ENCODE measurements at regions not wholly inside any gene's neighbourhood (a gene's known extent, or its start where the extent isn't known, plus 50 kb on each side); places are given as distances from the start of the nearest gene placed in this dataset.
A peak's percentile ranks its signal among the peaks of the same experiment; 100 is the strongest.
"Not testable (repeated sequence)": the region's sequence is repeated elsewhere in the genome, so short reads cannot be mapped to it uniquely, and the experiment has no call there.

DNA sequence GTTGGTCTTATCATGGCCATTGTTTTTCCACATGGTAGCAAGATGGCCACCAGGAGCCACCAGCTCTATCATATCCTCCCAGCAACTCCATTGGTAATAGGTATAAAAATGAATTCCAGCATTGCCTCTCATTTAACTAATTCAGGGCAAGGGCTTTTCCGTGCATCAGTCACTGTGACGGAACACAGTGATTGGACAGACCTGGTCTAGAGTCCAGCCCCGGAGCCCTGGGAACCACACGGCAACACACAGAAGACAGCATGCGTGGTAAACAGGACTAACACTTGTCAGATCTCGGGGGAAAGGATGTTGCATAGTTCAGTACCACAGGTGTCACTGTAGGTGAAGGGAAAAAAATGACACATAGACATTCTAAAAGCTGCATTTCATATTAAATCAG is 638.0 kb upstream of the RBFOX1 start:
- no peak for DNase-seq (ENCODE audit: low read depth, low spot score)
- in situ Hi-C loops (cut with HindIII; ENCODE audit: low pct_unique_long_range_greater_than_20kb, low sequenced_read_pairs): no loop called here

DNA sequence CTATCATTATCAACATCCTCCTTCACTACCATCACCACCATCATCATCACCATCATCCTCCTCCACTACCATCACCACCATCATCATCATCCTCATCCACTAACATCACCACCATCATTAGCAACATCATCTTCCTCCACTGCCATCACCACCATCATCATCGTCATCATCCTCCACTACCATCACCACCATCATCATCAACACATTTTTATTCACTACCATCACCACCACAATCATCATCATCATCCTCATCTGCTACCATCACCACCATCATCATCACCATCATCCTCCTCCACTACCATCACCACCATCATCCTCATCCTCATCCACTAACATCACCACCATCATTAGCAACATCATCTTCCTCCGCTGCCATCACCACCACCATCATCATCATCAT is 639.2 kb upstream of the RBFOX1 start:
- in situ Hi-C loops (cut with HindIII; ENCODE audit: low pct_unique_long_range_greater_than_20kb, low sequenced_read_pairs); DNase-seq (ENCODE audit: low read depth, low spot score): not testable (repeated sequence)

DNA sequence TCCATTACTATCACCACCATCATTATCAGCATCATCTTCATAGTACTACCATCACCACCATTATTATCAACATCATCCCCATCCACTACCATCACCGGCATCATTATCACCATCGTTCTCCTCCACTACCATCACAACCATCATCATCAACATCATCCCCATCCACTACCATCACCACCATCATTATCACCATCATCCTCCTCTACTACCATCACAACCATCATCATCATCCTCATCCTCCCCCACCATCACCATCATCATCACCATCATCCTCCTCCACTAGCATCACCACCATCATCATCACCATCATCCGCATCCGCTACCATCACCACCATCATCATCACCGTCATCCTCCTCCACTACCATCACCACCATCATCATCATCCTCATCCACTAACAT is 639.8 kb upstream of the RBFOX1 start:
- no peak for DNase-seq (ENCODE audit: low read depth, low spot score)
- in situ Hi-C loops (cut with HindIII; ENCODE audit: low pct_unique_long_range_greater_than_20kb, low sequenced_read_pairs): no loop called here

DNA sequence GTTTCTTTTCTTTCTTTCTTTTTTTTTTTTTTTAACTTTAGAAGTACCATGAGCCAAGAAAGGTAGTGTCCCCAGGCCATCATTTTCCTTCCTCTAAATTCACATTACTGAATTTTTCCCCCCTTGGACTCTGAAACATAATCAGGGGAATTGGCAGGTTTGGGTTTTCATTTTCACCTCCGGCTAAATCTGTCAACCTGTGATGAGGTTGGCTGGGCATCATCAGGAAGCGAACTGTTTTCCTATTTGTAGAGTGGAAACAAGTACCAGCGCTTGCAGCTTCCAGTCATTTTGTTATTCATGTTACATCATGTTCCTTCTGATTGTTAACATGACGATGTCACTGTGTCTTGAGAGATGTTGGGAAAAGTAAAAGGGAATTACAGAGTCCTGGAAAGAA is 641.9 kb upstream of the RBFOX1 start:
- in situ Hi-C loops (cut with HindIII; ENCODE audit: low pct_unique_long_range_greater_than_20kb, low sequenced_read_pairs): no loop called here
- DNase-seq (ENCODE audit: low read depth, low spot score): no peak

DNA sequence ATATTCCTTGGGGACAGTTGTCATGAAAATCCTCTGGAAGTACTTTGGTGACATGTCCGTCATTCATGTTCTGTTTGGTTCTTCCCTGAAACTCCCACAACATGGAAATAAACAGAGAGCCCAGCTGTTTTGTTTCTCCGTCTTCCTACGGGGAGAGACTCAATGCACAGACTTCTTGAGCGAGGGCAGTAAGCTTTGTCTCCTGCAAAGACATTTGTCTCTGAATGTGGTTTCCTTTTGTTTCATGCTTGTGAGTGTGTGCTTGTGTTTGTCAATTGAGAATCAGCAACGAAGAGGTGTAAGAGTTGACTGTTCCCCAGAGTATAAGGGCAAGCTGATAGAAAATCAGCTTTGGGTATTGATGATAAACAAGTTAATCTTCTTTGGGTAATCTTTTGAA is 643.0 kb upstream of the RBFOX1 start:
- DNase-seq (ENCODE audit: low read depth, low spot score): no peak
- in situ Hi-C loops (cut with HindIII; ENCODE audit: low pct_unique_long_range_greater_than_20kb, low sequenced_read_pairs): no loop called here

DNA sequence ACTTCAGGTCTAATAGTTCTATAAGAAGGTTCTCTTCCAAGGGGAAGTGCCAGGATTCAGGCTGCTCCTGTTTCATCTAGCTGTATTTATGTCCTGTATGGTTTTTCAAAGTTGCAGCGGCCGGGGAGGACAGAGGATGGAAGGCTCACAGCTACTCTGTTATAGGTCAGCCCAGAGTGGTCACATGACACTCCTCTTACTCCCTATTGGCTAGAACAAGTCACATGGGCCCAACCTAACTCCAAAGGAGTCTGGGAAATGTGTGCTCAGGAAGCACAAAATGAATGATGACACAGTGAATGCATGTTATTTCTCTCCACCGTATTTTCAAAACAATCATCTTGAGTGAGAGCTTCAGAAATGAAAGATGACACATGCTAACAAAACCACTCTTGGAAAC is 645.1 kb upstream of the RBFOX1 start:
- peak; percentile 1 for DNase-seq (ENCODE audit: low read depth, low spot score)
- in situ Hi-C loops (cut with HindIII; ENCODE audit: low pct_unique_long_range_greater_than_20kb, low sequenced_read_pairs): no loop called here

DNA sequence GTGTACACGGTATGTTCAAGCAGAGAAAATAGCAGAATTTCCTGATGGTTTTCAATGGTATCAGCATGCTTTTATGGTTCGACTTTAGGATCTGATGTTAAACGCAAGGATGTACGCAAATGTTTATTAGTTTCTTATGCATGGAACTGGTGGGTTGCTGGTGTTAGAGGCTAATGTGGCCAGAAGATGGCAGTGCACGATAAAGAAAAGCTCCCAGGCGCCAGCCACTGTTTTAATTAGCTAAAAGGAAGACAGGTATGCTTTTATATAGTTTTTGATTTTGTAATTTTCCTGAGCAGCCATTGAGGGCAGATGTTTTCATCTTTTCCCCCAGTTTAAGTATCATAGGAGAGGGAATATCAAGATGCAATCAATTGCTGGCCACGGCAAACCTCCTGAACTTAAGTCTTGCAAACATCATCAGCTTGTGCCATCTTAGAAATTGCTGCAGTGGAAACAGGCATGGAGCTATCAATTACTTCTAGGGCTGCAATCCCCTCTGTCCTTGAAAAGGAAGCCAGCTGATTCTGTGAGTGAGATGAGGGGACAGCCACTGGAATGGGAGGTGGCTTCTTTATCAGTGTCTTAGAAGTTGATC is 648.5 kb upstream of the RBFOX1 start:
- in situ Hi-C loops (cut with HindIII; ENCODE audit: low pct_unique_long_range_greater_than_20kb, low sequenced_read_pairs): no loop called here
- peak; percentile 37 for DNase-seq (ENCODE audit: low read depth, low spot score)

DNA sequence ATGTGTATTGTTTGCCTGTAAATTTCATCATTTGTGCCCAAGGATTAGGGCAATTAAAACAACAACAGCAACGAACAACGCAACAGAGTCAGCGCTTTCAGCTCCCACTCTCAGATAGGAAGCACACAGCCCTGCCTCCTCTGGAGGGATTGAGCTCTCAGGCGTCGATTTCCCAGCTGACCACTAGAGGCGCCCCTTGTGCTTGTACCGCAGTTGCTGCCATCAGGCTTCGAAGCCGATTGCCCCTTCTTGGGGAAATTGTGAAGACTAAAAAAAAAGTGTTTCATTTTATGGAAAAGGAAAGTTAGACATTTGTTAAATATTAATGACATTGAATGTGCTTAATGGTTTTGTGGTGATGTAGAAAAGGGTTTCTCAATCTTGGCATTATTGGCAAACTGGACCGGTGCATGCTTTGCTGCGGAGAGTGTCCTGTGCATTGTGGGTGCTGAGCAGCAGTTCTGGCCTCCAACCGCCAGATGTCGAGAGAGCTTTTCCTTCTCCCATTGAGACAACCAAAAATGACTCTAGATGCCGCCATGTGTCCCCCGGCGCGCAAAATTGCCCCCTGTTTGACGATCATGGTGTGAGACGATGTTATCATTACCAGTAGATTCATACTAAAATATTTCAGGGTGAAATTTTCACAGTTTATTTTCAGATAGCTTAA is 650.4 kb upstream of the RBFOX1 start:
- peak; percentile 82 for DNase-seq (ENCODE audit: low read depth, low spot score)
- in situ Hi-C loops (cut with HindIII; ENCODE audit: low pct_unique_long_range_greater_than_20kb, low sequenced_read_pairs): no loop called here

DNA sequence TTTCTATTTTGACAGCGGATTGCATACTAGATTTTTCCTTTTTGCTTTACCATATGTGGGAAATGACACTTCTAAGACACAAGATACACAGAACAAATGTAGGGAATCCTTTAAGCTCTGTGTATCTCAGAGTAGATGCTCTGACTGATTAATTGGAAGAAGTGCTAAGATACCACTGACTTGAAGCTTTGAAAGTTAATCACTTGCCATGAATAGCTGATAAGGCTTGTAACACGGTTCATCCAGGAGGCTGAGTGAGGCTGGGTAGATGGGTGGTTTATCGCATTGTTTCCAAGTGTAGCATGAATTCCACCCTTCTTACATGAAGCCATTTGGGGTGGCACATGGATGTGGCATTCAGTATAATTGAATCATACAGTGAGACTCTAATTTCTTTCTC is 654.1 kb upstream of the RBFOX1 start:
- in situ Hi-C loops (cut with HindIII; ENCODE audit: low pct_unique_long_range_greater_than_20kb, low sequenced_read_pairs): no loop called here
- DNase-seq (ENCODE audit: low read depth, low spot score): no peak

DNA sequence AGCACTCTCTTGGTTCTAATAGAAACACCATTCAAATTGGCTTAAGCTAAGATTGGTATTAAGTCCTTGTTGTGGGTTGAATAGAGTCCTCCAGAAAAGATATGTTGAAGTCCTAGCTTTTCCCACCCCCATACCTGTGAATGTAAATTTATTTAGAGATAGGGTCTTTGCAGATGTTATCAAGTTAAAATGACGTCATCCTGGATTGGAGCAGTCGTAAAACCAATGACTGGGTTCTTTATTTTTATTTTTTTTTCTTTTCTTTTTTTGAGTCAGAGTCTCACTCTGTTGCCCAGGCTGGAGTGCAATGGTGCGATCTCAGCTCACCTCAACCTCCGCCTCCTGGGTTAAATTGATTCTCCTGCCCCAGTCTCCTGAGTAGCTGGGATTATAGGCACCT is 658.6 kb upstream of the RBFOX1 start:
- DNase-seq (ENCODE audit: low read depth, low spot score): no peak
- in situ Hi-C loops (cut with HindIII; ENCODE audit: low pct_unique_long_range_greater_than_20kb, low sequenced_read_pairs): no loop called here

DNA sequence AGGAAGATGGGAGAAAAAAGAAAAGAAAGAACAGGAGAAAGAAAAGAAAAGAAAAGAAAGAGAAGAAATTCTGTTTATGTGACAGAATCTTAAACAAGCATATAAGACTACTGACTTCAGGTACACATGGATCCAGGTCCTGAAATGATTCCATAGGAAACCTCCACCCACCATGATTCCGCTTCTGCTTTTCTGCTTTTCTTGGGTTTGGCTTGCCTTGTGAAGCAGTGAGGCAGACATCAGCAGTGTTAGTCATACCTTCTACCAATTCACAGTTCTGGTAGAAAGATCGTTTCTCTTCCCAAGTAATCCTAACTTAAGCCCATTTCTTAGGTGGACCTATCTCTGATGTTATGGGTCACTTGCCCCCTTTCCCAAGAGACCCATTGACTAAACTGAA is 660.1 kb upstream of the RBFOX1 start:
- in situ Hi-C loops (cut with HindIII; ENCODE audit: low pct_unique_long_range_greater_than_20kb, low sequenced_read_pairs): no loop called here
- DNase-seq (ENCODE audit: low read depth, low spot score): no peak

DNA sequence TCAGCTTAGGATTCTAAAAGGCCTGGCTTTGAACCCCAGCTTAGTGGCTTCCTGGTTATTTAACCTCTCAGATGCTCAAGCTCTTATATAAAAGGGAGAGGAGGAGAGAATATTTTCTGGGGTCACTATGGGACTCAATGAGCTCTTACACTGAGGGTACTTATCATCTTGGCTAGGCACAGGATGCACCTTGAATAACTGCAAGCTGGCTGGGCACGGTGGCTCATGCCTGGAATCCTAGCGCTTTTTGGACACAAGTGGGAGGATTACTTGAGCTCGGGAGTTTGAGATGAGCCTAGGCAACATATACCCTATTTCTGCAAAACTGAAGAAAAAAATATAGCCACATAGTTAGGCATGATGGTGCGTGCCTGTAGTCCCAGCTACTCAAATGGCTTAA is 665.3 kb upstream of the RBFOX1 start:
- DNase-seq (ENCODE audit: low read depth, low spot score): no peak
- in situ Hi-C loops (cut with HindIII; ENCODE audit: low pct_unique_long_range_greater_than_20kb, low sequenced_read_pairs): no loop called here

DNA sequence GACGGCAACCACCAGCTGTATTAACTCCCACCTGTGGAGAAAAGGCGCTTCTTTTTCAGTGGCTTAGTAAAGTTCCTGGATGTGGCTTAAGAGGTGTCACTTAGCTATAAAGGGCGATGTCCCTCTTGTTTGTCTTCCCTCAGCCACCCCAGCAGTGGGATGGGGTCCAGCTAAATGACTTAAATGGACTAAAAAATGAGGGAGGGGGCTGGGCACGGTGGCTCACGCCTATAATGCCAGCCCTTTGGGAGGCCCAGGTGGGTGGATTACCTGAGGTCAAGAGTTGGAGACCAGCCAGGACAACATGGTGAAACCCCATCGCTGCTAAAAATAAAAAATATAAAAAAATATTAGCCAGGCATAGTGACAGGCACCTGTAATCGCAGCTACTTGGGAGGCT is 667.5 kb upstream of the RBFOX1 start:
- no peak for DNase-seq (ENCODE audit: low read depth, low spot score)

DNA sequence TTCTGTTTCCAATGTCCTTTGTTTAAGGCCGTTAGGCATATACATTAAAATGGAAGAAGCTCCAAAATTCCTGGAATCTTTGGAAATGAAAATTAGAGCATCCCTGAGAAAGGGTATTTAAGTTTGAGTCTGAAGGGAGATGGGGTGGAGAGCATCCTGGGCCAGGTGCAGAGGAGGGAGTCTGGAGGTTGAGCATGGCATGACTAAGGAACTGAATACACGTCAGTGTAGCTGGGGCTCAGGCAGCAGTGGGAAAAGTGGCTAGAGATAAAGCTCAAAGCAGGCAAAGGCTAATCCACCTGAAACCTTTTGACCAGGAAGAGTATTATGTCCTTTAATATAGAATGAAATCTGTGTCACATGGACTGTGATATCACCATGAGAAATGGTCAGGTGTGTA is 669.0 kb upstream of the RBFOX1 start:
- no peak for DNase-seq (ENCODE audit: low read depth, low spot score)
- in situ Hi-C loops (cut with HindIII; ENCODE audit: low pct_unique_long_range_greater_than_20kb, low sequenced_read_pairs): no loop called here

More for the DNA sequence above, 667.5 kb upstream of the RBFOX1 start:
- in situ Hi-C loops (cut with HindIII; ENCODE audit: low pct_unique_long_range_greater_than_20kb, low sequenced_read_pairs): no loop called here

DNA sequence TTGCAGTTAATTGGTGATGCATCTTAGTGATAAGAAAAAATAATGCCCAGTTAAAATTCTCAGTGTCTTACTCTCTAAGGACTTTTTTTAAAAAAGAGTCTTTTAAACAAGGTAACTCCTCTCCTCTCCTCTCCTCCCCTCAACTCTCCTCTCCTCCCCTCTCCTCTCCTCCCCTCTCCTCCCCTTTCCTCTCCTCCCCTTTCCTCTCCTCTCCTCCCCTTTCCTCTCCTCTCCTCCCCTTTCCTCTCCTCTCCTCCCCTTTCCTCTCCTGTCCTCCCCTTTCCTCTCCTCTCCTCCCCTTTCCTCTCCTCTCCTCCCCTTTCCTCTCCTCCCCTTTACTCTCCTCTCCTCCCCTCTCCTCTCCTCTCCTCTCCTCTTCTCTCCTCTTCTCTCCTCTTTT is 675.9 kb upstream of the RBFOX1 start:
- in situ Hi-C loops (cut with HindIII; ENCODE audit: low pct_unique_long_range_greater_than_20kb, low sequenced_read_pairs): no loop called here

DNA sequence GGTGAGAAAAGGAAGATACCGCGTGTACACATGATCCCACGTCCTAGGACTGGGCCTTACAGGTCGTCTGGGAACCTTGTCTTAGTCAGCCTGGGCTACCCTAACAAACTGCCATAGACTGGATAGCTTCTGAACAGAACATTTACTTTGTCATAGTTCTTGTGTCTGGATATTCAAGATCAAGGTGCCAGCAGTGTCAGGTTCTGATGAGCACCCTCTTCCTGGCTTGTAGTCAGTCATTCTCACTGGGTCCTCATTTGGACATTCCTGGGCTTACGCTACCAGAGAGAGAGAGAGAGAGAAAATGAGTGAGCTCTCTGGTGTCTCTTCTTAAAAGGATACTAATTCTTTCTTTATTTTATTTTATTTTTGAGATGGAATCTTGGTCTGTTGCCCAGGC is 685.8 kb upstream of the RBFOX1 start:
- no peak for DNase-seq (ENCODE audit: low read depth, low spot score)
- in situ Hi-C loops (cut with HindIII; ENCODE audit: low pct_unique_long_range_greater_than_20kb, low sequenced_read_pairs): no loop called here

More for the DNA sequence above, 675.9 kb upstream of the RBFOX1 start:
- DNase-seq (ENCODE audit: low read depth, low spot score): no peak

DNA sequence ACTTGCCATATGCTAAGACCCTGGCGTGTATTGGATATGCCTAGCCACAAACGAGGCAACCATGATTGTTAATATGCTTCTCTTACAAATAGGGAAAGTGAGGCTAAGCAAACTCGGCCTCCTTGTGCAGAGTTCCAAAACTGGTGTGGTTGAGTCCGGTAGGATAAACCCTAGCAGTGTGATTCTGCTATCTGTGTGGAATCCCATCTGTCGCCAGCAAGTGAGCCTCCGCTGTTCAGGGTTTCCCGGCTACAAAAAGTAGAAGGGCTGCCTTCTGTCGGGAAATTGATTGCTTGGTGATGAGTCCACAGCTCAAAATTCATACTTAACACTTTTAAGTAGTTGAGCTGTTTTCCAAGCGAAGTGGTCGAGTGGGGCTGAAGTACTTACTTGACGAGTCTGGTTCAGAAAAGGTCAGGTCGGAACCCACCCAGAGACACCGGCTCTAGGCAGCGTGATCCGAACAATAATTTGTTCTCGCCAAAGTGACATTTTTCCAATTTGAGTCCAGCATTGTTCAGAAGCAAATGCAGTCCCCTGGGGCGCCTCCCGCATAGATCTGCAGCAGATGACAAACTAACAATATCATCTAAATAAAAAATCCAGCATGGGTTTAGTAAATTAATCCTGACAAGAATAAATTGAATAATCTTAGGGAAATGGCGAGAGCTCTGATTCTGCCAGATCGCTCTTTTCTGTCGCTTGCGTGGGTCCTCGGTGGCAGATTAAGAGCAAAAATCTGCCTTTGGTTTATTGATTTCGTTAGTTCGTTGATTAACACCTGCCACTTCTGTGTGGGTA is 686.7 kb upstream of the RBFOX1 start:
- DNase-seq (ENCODE audit: low read depth, low spot score): no peak
- in situ Hi-C loops (cut with HindIII; ENCODE audit: low pct_unique_long_range_greater_than_20kb, low sequenced_read_pairs): no loop called here

DNA sequence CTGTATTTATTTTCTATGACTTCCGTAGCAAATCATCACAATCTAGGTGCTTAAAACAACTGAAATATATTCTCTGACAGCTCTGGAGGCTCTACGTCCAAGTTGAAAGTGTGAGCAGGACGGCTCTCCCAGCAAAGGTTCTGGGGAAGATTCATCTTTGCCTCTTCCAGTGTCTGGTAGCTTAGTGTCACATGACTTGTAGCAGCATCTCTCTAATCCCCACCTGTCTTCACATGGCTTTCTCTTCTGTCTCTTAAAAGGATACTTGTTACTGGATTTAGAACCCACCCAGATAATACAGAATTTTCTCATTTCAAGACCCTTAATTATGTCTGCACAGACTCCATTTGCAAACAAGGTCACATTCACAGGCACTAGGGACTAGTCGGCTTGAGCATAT is 687.7 kb upstream of the RBFOX1 start:
- in situ Hi-C loops (cut with HindIII; ENCODE audit: low pct_unique_long_range_greater_than_20kb, low sequenced_read_pairs): no loop called here
- no peak for DNase-seq (ENCODE audit: low read depth, low spot score)

DNA sequence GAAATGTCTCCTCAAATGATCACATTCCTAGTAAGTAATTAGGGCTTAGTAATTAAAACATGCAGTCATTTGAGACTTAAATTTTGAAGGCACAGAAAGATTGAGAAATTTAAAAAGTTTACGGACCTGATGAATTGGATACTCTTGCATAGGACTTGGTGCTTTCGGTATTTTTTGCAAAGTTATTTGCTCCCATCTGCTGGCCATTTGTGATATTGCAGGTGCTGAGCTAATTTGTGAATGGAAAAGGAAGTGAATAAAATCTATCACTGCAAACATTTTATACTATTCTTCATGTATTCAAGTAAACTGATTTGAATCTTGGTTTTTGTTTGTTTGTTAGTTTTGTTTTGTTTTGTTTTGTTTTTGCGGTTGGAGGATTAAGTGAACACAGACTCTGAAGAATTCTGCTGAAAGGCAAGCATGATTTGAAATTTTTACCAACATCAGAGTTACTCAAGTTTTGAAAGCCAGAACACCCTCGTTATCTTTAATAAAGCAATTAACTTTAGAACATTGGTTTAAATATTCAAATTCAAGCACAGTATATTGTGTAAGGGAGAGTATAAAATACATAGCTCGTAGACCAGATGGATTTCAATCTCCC is 689.5 kb upstream of the RBFOX1 start:
- peak; percentile 63 for DNase-seq (ENCODE audit: low read depth, low spot score)

More for the DNA sequence above, 689.5 kb upstream of the RBFOX1 start:
- in situ Hi-C loops (cut with HindIII; ENCODE audit: low pct_unique_long_range_greater_than_20kb, low sequenced_read_pairs): no loop called here
